Left ventricle myocardium superior (tissue), 1 donor: ENCODE measurements at regions not wholly inside any gene's neighbourhood (a gene's known extent, or its start where the extent isn't known, plus 50 kb on each side); places are given as distances from the start of the nearest gene placed in this dataset.
"Not testable (repeated sequence)": the region's sequence is repeated elsewhere in the genome, so short reads cannot be mapped to it uniquely, and the experiment has no call there.

Experiments used
- ATAC-seq: fragments of 200-7000 bp; cut with Tn5 transposase; one replicate; pipeline ENCODE4 v1.9.1; 2020; ENCODE audit warnings: mild to moderate bottlenecking, moderate library complexity
- DNase-seq: peaks from one replicate; pipeline ENCODE4 v3.0.0-alpha.2; 2020
- intact Hi-C: fragments of 100-400 bp; cut with micrococcal nuclease; formaldehyde crosslinking; loops from one replicate; pipeline ENCODE4 v1.11.0; 2022
- donor health status: DM: no; HTN: yes; CAD: no; lungs with severe emphysema.

DNA sequence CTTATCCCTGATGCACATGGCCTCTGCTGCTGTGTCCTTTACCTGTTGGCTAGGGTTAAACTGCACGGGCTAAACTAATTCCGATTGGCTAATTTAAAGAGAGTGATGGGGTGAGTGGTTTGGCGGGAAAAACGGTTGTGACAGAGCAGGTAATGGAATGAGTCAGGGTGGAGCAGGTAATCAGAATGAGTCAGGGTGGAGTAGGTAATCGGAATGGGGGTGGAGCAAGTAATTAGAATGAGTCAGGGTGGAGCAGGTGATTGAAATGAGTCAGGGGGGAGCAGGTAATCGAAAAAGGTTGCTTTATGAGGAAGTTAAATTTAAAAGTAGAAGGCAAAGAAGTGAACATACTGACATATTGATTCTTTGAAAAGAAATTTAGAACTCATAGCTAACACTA lies 185.2 kb downstream of the OTOL1 start:
- DNase-seq, ATAC-seq, intact Hi-C loops: not testable (repeated sequence)

DNA sequence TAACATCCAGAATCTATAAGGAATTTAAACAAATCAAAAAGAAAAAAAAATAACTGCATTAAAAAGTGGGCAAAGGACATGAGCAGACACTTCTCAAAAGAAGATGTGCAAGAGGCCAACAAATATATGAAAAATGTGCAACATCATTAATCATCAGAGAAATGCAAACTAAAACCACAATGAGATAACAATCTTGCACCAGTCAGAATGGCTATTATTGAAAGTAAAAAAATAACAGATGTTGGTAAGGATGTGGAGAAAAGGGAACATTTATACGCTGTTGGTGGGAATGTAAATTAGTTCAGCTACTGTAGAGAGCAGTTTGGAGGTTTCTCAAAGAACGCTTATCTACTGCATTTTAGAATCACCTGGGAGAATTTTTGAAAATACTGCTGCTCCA lies 186.1 kb downstream of the OTOL1 start:
- no peak for DNase-seq
- no peak for ATAC-seq
- intact Hi-C loops: no loop called here

DNA sequence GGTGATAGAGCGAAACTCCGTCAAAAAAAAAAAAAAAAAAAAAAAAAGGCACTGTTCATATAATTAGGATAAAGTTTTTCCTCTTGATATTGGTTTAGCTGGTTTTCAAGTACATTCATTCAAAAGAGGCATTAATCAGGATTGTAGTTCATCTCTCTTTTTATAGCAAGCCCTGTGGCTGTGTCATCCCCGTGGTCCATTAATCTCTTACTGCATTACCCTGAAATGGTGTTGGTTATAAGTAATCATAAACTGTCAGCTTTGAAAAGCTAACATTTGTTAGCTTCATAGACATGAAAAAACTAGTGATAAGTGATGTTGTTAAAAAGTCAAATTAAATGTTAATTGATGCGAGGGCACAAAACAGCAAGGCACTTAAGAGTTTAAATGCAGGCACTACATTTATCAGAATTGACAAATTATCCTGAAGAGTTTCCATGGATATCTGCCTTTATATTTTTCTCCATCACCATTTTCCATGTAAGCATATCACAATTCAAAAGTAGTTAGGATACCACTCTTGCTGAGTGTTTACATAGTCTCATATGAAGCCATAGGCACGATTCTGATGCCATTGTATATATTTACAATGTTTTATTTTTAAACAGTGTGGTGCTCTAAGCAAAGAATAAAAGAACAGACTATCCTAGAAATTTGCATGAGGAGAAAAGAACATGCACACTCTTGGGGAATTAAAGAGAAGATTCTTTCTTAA lies 193.1 kb downstream of the OTOL1 start:
- DNase-seq: no peak
- ATAC-seq: no peak
- intact Hi-C loops: no loop called here

DNA sequence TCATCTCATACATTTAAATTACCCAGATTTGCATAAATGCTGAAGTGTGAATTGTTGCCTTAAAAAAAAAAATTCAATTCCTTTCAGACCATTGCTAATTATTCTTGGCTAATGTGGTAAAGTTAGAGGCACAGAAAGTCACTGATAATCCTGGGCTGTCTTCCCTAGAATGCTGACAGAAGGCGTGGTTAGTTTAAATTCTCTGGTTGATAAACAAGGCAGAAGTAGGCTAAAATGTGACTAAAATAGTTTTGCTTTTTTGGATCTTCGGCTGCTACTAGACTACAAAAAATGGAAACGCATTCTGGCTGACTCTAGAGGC lies 193.7 kb downstream of the OTOL1 start:
- no peak for ATAC-seq
- intact Hi-C loops: no loop called here

DNA sequence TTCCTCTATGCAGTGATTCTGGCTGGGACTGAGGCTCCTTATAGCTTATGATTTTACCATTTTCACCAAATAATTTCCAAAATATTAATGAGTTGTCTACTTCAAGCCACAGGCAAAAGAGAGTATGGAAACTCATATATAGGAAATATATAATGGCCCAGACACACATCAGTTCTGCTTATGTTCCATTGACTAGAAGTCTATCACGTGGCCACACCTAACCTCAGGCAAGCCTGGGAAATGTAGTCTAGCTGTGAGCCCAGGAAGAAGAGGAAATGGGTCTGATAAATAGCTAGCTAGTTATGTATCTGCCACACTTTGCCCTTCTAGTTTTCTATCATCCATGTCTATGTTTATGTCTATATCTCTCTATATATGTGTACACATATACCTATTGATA lies 195.1 kb downstream of the OTOL1 start:
- intact Hi-C loops: no loop called here
- DNase-seq (no peak), ATAC-seq (no peak)

More for the DNA sequence above, 193.7 kb downstream of the OTOL1 start:
- DNase-seq: no peak

DNA sequence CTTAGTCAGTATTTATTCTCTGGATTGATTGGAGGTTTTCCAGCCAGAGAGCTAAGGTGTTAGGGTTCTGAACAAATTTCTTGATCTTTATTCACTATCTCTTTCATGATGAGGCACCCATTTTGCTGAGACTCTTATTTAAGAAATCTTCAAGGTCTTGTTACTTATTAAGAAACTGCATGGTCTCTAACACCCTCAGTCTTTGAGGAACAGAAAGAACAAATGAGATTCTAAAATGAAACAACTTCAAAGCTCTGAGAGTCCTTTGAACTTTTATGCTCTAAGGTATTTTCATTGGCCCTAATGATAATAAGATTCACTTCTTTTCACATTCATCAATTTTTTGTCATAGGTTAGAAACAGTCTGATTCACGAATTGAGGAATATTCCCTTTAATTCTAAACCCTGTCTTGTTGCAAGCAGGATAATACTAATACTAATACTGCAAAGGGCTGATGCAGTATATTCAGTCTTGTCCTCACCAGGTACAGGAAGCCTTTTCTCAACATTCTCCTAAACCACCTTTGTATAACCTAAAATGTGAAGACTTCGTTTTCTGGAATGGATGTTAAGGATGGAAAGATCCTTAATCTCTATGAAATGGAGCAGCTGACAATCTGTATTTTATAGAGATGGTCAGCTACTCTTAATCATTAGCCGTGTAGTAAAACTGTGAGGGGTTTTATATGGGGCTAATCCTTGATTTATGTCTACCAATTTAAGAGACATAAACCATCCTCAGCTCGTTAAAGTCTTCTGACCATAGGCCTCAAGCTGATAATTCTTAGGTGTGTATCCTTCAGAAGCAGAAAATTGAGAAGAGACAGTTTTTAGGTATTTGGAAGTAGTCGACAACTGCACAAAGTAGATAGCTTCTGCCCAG lies 198.3 kb downstream of the OTOL1 start:
- ATAC-seq (no peak), DNase-seq (no peak)
- intact Hi-C loops: no loop called here

DNA sequence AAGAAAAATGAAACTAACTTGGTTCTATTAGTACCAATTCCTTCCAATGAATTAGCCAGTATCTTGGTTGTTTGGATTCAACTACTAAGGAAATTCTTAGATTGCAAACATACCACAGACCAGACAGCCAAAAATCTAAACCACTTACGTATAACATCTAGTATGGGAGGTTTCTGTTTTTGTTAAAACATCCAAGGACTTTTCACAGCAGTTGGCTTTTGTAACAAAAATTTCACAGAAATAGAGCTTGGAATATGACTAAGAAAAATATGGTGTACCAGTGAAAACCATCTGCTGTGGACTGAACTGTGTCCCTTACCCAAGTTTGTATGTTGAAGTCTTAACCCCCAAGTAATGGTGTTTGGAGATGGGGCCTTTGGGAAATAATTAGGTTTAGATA lies 199.2 kb downstream of the OTOL1 start:
- no peak for ATAC-seq
- no peak for DNase-seq
- intact Hi-C loops: no loop called here

DNA sequence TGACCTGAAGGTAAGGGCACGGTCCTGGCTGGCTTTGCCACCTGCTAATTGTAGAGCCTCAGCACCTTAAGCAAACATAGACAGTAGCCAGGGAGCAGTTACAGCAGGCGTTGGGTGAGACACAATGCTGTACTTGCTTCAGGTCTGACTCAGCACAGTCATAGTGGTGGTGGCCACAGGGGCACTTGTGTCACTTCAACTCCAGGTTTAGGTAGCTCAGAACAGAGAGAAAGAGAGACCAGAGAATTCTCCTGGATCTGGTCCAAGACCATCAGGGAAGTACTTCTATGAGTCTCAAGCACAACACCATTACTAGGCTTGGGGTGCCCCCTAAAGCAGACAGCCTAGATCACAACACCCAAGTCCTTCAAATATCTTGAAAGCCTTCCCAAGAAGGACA lies 204.4 kb downstream of the OTOL1 start:
- no peak for DNase-seq
- intact Hi-C loops: no loop called here
- ATAC-seq: no peak

DNA sequence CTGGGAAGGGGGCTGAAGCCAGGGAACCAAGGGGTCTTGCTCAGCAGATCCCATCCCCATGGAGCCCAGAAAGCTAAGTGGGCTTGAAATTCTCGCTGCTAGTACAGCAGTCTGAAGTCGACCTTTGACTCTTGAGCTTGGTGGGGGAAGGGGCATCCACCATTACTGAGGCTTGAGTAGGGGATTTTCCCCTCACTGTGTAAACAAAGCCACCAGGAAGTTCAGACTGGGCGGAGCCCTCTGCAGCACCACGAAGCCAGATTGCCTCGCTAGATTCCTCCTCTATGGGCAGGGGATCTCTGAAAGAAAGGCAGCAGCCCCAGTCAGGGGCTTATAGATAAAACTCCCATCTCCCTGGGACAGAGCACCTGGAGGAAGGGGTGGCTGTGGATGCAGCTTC lies 210.6 kb downstream of the OTOL1 start:
- DNase-seq, intact Hi-C loops, ATAC-seq: not testable (repeated sequence)

DNA sequence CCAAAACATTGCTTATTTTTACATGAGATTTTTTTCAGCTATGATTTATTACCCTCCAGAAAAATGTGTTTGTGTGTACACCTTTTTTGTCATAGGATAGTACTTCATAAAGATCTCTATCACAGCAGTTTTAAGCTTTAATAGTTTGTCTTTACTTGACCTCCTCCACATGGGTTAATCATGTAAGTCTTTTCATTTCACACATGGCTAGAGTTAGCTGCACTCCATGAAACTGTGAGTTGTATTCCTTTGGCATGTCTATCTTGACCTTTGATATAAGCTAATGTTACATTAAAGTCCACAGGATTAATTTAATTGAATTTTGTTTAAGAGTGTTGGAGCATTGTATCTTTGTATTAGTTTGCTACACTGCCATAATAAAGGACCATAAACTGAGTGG lies 217.1 kb downstream of the OTOL1 start:
- intact Hi-C loops: no loop called here
- ATAC-seq: no peak
- DNase-seq: no peak

DNA sequence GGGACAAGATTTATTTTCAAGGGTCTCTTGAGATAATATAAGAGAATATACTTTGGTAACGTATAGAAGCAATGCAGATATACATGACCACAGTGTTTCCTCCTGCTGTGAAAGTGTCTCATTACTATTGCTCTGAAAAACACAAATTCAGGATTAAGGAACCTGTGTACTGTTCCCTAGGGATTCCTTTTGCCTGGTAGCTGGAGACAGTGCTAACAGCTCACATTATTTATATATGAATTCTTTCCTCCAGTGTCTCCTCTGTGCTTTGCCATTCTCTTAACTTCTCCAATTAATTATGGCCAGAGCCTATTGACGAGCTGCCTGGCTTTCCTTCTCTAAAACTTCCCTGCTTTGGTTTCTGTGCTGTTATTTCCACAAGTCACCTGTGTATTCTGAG lies 235.4 kb downstream of the OTOL1 start:
- no peak for DNase-seq
- intact Hi-C loops: no loop called here

DNA sequence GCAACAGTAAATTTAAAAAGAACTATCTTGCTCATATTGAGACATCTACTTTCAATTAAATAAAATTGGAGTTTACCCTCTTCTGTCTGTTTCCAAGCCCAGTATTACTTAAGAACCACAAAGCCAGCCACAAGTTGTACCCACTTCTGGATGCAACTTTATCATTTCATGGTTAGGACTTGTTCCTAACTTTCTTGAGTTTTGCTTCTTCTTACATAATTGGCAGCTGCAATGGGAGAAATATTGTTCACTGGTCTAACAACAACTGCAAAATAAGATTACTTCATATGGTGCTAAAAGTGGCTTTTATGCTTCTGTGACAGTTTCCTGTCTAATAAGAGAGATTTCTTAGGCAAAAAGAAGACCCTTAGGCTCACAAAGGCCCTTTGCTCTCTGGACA lies 240.6 kb downstream of the OTOL1 start:
- ATAC-seq (no peak), DNase-seq (no peak)
- intact Hi-C loops: no loop called here

More for the DNA sequence above, 235.4 kb downstream of the OTOL1 start:
- ATAC-seq: no peak

DNA sequence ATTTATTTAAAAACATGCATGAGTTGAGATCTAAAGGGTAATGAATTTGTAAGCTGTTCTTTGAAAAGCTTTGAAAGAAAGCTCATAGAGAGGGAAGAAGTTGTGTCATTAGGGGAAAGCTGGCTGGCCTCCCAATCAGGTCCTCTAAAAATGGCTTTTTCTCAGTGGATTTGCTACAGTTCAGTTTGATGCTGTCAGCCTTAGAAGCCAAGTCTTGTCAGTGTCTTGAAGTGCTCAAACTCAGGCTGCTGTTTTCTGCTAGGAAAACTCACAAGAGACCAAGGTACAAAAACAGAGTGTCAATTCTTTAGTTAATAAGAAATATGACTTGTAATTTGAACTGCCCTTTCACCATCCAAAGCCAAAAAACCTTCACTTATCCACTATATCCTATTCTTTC lies 243.8 kb downstream of the OTOL1 start:
- intact Hi-C loops: no loop called here
- ATAC-seq (no peak), DNase-seq (no peak)

DNA sequence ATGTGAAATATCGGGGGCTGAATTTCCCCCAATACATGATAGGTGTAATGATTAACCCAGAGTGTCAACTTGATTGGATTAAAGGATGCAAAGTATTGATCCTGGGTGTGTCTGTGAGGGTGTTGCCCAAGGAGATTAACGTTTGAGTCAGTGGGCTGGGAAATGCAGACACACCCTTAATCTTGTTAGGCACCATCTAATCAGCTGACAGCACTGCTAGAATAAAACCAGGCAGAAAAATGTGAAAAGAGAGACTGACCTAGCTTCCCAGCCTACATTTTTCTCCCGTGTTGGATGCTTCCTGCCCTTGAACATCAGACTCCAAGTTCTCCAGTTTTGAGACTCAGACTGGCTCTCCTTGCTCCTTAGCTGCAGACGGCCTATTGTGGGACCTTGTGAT lies 247.8 kb downstream of the OTOL1 start:
- DNase-seq: no peak
- ATAC-seq: no peak
- intact Hi-C loops: no loop called here

DNA sequence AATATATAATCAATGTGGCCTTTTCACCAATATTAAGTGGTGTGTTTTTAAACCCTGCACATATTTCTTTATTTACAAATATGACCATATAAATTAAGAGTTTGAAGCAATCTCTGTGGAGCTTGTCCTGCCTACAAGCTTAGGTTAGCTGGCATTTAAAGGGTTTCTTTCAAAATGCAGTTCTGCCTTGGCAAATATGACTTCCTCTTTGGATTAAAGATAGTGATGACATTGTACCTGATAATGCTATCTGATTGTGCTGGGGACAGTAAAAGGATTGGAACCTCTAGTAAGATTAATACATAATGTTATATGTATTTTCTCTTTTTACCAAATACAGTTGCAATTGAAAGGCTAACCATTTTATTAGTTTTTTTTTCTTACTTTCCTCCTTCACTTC lies 249.1 kb downstream of the OTOL1 start:
- DNase-seq (no peak), ATAC-seq (no peak)
- intact Hi-C loops: no loop called here

DNA sequence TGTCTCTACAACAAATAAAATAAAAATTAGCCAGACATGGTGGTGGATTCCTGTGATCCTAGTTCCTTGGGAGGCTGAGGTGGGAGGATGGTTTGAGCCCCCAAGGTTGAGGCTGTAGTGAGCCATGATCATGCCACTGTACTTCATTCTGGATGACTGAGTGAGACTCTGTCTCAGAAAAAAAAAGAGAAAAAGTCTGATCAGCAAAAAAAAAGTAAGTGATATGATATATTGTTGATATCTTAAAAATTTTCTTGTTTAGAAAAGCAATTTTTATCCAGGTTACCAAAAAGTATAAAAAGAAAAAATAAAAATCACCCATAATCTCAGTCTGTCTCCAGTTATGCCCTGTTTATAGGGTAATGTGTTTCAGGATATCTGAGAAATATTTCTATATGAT lies 251.4 kb downstream of the OTOL1 start:
- DNase-seq: no peak
- intact Hi-C loops: no loop called here
- no peak for ATAC-seq

DNA sequence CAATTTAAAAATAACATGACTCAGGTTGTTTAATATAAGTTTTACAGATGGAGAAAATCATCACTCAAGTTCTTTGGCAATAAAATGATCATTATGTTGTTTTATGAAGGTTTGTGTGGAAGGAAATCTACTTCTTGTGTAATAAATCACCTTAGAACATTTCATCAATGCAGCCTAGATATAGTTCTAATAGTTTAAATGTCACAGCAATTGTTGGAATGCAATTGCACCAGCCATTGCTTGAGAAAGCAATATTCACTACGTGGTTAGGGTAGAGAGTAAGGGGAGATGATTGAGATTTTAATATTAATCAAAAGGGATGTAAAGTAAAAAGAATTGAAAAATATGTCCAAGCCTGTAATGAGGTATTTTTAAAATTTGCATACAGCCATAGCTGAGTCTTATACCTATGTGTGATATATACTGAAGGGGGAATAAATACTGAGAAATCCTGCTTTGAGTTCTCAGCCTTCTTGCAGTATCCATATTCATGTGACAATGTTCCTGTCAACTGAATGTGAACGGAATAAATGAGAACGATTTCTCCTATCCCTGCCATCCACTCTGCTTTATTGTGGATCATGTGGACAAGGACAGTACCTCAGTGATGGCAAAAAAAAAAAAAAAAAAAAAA lies 257.9 kb downstream of the OTOL1 start:
- no peak for ATAC-seq
- intact Hi-C loops: no loop called here

DNA sequence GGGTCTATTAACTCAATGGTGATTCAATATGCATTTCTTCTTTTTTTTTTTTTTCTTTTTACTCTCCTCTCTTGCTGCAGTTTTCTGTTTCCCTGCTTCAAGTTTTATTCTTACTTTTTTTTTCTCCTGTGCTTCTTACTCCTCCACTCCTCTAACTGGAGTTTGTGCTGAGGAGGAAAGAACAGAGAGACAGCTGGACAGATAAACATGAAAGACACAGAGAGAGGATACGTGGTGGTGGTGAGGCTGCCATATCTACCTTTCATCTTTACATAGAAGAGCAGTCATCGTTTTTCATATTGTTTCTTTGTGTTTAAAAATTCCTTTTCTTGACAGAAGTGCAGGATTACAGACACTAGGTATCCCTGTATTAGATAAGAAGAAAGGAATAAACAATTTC lies 262.8 kb downstream of the OTOL1 start:
- no peak for ATAC-seq
- no peak for DNase-seq
- intact Hi-C loops: no loop called here

More for the DNA sequence above, 257.9 kb downstream of the OTOL1 start:
- no peak for DNase-seq

DNA sequence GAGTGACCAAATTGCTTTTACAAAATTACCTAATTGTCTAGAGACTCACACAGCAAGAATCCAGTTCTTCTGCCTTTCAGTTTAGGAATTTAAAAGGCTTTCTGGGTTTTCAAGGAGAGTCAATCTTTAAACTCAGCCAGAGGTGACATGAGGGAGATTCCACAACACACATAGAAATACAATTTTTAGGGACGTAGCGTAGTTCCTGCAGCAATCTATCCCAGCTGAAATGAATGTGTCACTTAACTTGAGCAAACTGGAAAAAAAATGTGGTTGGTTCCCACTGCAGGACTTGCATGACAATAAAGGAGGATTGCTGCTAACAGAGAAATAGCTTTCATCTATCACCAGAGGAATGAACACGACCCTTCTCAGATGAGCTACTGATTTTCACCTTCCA lies 269.7 kb downstream of the OTOL1 start:
- intact Hi-C loops: no loop called here

More for the DNA sequence above, 269.7 kb downstream of the OTOL1 start:
- DNase-seq (no peak), ATAC-seq (no peak)
